HG03045 (cell line): ENCODE measurements at regions not wholly inside any gene's neighbourhood (a gene's known extent, or its start where the extent isn't known, plus 50 kb on each side); places are given as distances from the start of the nearest gene placed in this dataset.
"Not testable (repeated sequence)": the region's sequence is repeated elsewhere in the genome, so short reads cannot be mapped to it uniquely, and the experiment has no call there.

Experiments
- ATAC-seq: cut with Tn5 transposase; IDR thresholded peaks from one replicate; pipeline ENCODE4 v1.9.1; 2021; ENCODE audit warnings: mild to moderate bottlenecking, moderate library complexity; ENCODE audit not compliant: unreplicated experiment

- ATAC-seq = not testable (repeated sequence)
Measured at GRCh38 chr9:68593760-68594159, 53.1 kb upstream of the TMEM252 start.

GRCh38 chr9:68595868-68596267 lies 55.2 kb upstream of the TMEM252 start:
- ATAC-seq = no peak

GRCh38 chr9:68597362-68597997 lies 56.8 kb upstream of the TMEM252 start:
- ATAC-seq = no peak

GRCh38 chr9:68599826-68600225 lies 59.1 kb upstream of the TMEM252 start:
- ATAC-seq = no peak

GRCh38 chr9:68601081-68601480 lies 60.4 kb upstream of the TMEM252 start:
- no peak for ATAC-seq

GRCh38 chr9:68603371-68603770 lies 62.7 kb upstream of the TMEM252 start:
- no peak for ATAC-seq

- ATAC-seq = no peak
Measured at GRCh38 chr9:68608763-68609162, 68.1 kb upstream of the TMEM252 start.

GRCh38 chr9:68609901-68610415 lies 69.3 kb upstream of the TMEM252 start:
- ATAC-seq = no peak

- no peak for ATAC-seq
Measured at GRCh38 chr9:68614121-68614520, 73.4 kb upstream of the TMEM252 start.

- ATAC-seq = not testable (repeated sequence)
Measured at GRCh38 chr9:68617011-68617410, 76.3 kb upstream of the TMEM252 start.

GRCh38 chr9:68619072-68619471 lies 78.4 kb upstream of the TMEM252 start:
- no peak for ATAC-seq

GRCh38 chr9:68619636-68620035 lies 79.0 kb upstream of the TMEM252 start:
- ATAC-seq = no peak

GRCh38 chr9:68625559-68625958 lies 79.5 kb upstream of the PIP5K1B start:
- no peak for ATAC-seq

GRCh38 chr9:68626526-68626925 lies 78.5 kb upstream of the PIP5K1B start:
- no peak for ATAC-seq

- ATAC-seq = no peak
Measured at GRCh38 chr9:68627104-68627503, 77.9 kb upstream of the PIP5K1B start.

- ATAC-seq = no peak
Measured at GRCh38 chr9:68627594-68627993, 77.4 kb upstream of the PIP5K1B start.

GRCh38 chr9:68629042-68629441 lies 76.0 kb upstream of the PIP5K1B start:
- no peak for ATAC-seq

- no peak for ATAC-seq
Measured at GRCh38 chr9:68631811-68632210, 73.2 kb upstream of the PIP5K1B start.

GRCh38 chr9:68637020-68637419 lies 68.0 kb upstream of the PIP5K1B start:
- ATAC-seq = no peak

- not testable (repeated sequence) for ATAC-seq
Measured at GRCh38 chr9:68639261-68639660, 65.8 kb upstream of the PIP5K1B start.

- ATAC-seq = no peak
Measured at GRCh38 chr9:68640421-68641089, 64.5 kb upstream of the PIP5K1B start.
